Mucosa of stomach (tissue), 1 donor: ENCODE measurements at regions not wholly inside any gene's neighbourhood (a gene's known extent, or its start where the extent isn't known, plus 50 kb on each side); places are given as distances from the start of the nearest gene placed in this dataset.

Experiments
- H3K27me3 ChIP-seq: one replicate; pipeline ENCODE4 v1.7.0; 2013; ENCODE audit warnings: mild to moderate bottlenecking, low read length; ENCODE audit not compliant: control insufficient read depth, insufficient read depth
- H3K36me3 ChIP-seq: one replicate; pipeline ENCODE4 v1.7.0; 2013; ENCODE audit warnings: low read length; ENCODE audit not compliant: control insufficient read depth, insufficient read depth
- H3K4me1 ChIP-seq: one replicate; pipeline ENCODE4 v1.7.0; 2013; ENCODE audit warnings: mild to moderate bottlenecking, low read length; ENCODE audit not compliant: control insufficient read depth, insufficient read depth
- H3K4me3 ChIP-seq: one replicate; pipeline ENCODE4 v1.7.0; 2013; ENCODE audit warnings: low read length
- H3K9ac ChIP-seq: one replicate; pipeline ENCODE4 v1.7.0; 2013; ENCODE audit warnings: mild to moderate bottlenecking, low read length, moderate library complexity
- H3K9me3 ChIP-seq: one replicate; pipeline ENCODE4 v1.7.0; 2013; ENCODE audit warnings: mild to moderate bottlenecking, low read length, moderate library complexity; ENCODE audit not compliant: control insufficient read depth
- donor health status: Pancreatic carcinoma.

GRCh38 chr1:243996223-243996622, 54.9 kb upstream of the ZBTB18 start:
- no peaks in the 10 kb centered on the region for H3K4me1 ChIP-seq
- H3K27me3 ChIP-seq = no peaks in the 10 kb centered on the region
- no peaks in the 10 kb centered on the region for H3K36me3 ChIP-seq
- no peak overlapping the region for H3K4me3 ChIP-seq
- H3K9ac ChIP-seq = no peak overlapping the region
- no peaks in the 10 kb centered on the region for H3K9me3 ChIP-seq

DNA sequence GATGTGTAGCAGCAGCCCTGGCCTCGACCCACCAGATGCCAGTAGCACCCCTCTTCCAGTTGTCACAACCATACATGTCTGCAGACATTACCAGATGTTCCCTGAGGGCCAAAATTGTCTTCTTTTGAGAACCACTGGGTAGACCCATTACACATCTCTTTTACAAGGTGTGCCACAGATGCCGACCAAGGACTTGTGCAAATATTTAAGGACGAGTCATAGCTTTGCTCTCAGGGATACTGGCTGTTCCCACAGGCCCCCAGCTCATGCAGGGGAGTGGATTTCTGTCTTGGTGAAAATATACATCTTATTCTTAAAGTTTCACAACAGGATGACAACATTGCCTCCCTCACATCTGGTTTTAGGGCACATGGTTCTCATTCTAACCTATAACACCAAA, 59.4 kb upstream of the ZBTB18 start:
- Histone ChIP-seq H3K27me3 (no peaks in the 10 kb centered on the region), H3K36me3 (no peaks in the 10 kb centered on the region), H3K9me3 (no peaks in the 10 kb centered on the region), H3K9ac (no peak overlapping the region), H3K4me3 (no peak overlapping the region), H3K4me1 (no peaks in the 10 kb centered on the region)

GRCh38 chr1:243984788-243985187, 66.3 kb upstream of the ZBTB18 start:
- Histone ChIP-seq H3K9me3 (no peaks in the 10 kb centered on the region), H3K27me3 (no peaks in the 10 kb centered on the region), H3K4me3 (no peak overlapping the region), H3K4me1 (no peaks in the 10 kb centered on the region), H3K9ac (no peak overlapping the region), H3K36me3 (no peaks in the 10 kb centered on the region)

DNA sequence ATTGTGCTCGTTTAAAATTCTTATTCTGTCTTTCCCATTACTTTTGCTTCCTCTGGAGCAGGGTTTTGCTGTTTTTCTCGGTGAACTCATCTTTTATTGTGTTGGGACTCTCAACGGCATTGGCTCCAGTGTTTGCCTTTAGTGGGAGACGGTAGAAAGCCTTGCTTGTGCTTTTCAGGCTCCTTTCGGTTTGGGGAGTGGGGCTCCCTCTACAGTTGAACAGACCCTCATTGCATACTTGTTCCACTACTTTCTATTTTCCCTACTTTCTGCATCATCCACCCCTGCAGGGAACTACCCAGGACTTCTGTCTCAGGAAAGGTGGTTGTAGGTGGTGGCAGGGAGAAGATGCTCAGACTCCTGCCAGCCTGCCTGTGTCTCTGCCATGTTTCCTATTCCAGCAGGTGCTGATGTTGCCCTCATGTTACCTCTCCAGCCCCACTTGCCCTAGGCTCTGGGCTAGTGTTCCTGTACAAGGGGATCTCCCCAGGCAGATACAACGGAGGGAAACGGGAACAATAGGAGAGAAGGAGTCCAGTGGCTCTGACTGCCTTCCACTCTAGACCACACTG, 68.5 kb upstream of the ZBTB18 start:
- H3K27me3 ChIP-seq = no peaks in the 10 kb centered on the region

GRCh38 chr1:243980471-243980870, 70.6 kb upstream of the ZBTB18 start:
- Histone ChIP-seq H3K36me3 (no peaks in the 10 kb centered on the region), H3K4me3 (no peak overlapping the region), H3K9ac (no peak overlapping the region), H3K9me3 (no peaks in the 10 kb centered on the region), H3K27me3 (no peaks in the 10 kb centered on the region), H3K4me1 (no peaks in the 10 kb centered on the region)

More for the DNA sequence above, 68.5 kb upstream of the ZBTB18 start:
- no peak overlapping the region for H3K9ac ChIP-seq
- no peaks in the 10 kb centered on the region for H3K9me3 ChIP-seq
- no peaks in the 10 kb centered on the region for H3K36me3 ChIP-seq
- H3K4me1 ChIP-seq = no peaks in the 10 kb centered on the region
- H3K4me3 ChIP-seq = no peak overlapping the region

DNA sequence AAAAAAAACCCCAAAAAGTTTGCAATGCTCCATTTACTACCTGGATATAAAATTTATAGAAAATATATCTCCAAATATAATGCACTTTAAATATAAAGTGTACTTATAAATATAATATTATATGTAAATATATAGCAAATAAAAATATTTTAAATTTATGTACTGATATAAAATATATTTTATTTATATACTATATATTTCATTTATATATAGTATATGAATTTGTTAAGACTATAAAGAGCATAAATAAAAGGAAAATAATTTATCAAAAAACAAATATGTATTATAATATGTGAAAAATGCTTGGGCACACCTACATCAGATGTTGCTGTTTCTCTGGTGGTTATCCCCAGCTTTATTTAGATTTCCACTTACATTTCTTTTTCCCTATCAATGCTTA, 71.0 kb upstream of the ZBTB18 start:
- no peaks in the 10 kb centered on the region for H3K36me3 ChIP-seq
- H3K9me3 ChIP-seq = no peaks in the 10 kb centered on the region
- no peak overlapping the region for H3K9ac ChIP-seq
- H3K4me1 ChIP-seq = no peaks in the 10 kb centered on the region
- H3K4me3 ChIP-seq = no peak overlapping the region
- H3K27me3 ChIP-seq = no peaks in the 10 kb centered on the region

- no peak overlapping the region for H3K9ac ChIP-seq
- no peaks in the 10 kb centered on the region for H3K4me1 ChIP-seq
- no peak overlapping the region for H3K4me3 ChIP-seq
- H3K36me3 ChIP-seq = no peaks in the 10 kb centered on the region
- no peaks in the 10 kb centered on the region for H3K9me3 ChIP-seq
- H3K27me3 ChIP-seq = no peaks in the 10 kb centered on the region
These were observed 71.7 kb upstream of the ZBTB18 start for GRCh38 chr1:243979396-243979795.

GRCh38 chr1:243977094-243977493, 74.0 kb upstream of the ZBTB18 start:
- no peaks in the 10 kb centered on the region for H3K36me3 ChIP-seq
- no peak overlapping the region for H3K9ac ChIP-seq
- H3K4me1 ChIP-seq = no peaks in the 10 kb centered on the region
- H3K27me3 ChIP-seq = no peaks in the 10 kb centered on the region
- H3K9me3 ChIP-seq = no peaks in the 10 kb centered on the region
- no peak overlapping the region for H3K4me3 ChIP-seq

GRCh38 chr1:243974451-243975292, 76.4 kb upstream of the ZBTB18 start:
- H3K27me3 ChIP-seq = no peaks in the 10 kb centered on the region
- H3K4me1 ChIP-seq = no peaks in the 10 kb centered on the region
- H3K9me3 ChIP-seq = no peaks in the 10 kb centered on the region
- H3K4me3 ChIP-seq = no peak overlapping the region
- H3K9ac ChIP-seq = no peak overlapping the region
- no peaks in the 10 kb centered on the region for H3K36me3 ChIP-seq

DNA sequence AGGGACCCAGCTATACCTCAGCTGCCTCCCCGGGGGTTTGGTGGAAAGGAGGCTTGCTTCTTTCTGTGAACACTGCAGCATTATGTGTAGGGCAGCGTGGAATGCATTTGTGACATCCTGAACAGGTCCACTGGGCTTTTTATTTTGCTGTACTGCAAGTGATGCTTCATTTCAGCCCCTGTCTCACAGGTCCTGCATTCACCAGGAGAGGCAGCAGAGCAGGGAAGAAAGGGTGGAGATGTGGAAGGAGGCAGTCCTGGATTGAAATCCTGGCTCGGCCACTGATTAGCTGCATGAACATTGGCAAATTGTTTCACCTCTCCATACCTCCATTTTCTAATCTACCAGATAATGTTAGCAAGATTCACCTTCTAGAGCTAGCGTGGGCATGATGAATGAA, 77.9 kb upstream of the ZBTB18 start:
- H3K36me3 ChIP-seq = no peaks in the 10 kb centered on the region
- H3K4me3 ChIP-seq = no peak overlapping the region
- H3K9me3 ChIP-seq = no peaks in the 10 kb centered on the region

GRCh38 chr1:243970077-243970476, 81.0 kb upstream of the ZBTB18 start:
- H3K9ac ChIP-seq = no peak overlapping the region
- no peaks in the 10 kb centered on the region for H3K9me3 ChIP-seq
- H3K27me3 ChIP-seq = no peaks in the 10 kb centered on the region
- no peak overlapping the region for H3K4me3 ChIP-seq
- H3K36me3 ChIP-seq = no peaks in the 10 kb centered on the region
- no peaks in the 10 kb centered on the region for H3K4me1 ChIP-seq

More for the DNA sequence above, 77.9 kb upstream of the ZBTB18 start:
- H3K4me1 ChIP-seq = no peaks in the 10 kb centered on the region
- no peak overlapping the region for H3K9ac ChIP-seq
- H3K27me3 ChIP-seq = no peaks in the 10 kb centered on the region

DNA sequence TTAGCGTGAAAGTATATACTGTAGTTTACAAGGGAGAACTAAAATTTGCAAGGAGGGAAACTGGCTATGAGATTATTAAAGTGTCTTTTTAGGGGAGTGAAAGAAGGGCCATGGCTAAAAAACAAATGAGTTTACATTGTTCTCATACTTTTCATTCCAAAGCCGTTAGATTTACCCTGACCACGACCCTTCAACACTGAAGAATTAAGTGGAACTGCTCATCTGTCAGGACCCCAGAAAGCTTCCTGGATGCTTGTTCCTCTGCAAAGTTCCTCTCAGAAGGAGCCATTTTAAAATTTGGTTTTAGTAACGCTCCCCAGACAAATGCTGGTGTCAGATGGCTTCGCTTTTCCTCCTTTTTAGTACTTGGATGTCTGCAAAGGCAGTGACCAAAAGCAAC, 82.7 kb upstream of the ZBTB18 start:
- Histone ChIP-seq H3K27me3 (no peaks in the 10 kb centered on the region), H3K4me3 (no peak overlapping the region), H3K9me3 (no peaks in the 10 kb centered on the region), H3K4me1 (no peaks in the 10 kb centered on the region), H3K9ac (no peak overlapping the region), H3K36me3 (no peaks in the 10 kb centered on the region)
